NCI-H1436 treated with DMSO at 0.1 percent for 48 hours (cell line): ENCODE measurements at regions not wholly inside any gene's neighbourhood (a gene's known extent, or its start where the extent isn't known, plus 50 kb on each side); places are given as distances from the start of the nearest gene placed in this dataset.

ENCODE experiments used
- DNase-seq: peaks from one replicate; lab custom pipeline; 2025; lab: John Stamatoyannopoulos, UW

GRCh38 chr5:92402956-92403702, 1020.0 kb upstream of the ARRDC3 start:
- no peak for DNase-seq

- DNase-seq = no peak
Observed at GRCh38 chr5:92402045-92402444, 1018.9 kb upstream of the ARRDC3 start.

- no peak for DNase-seq
Observed at GRCh38 chr5:92401492-92401891, 1018.4 kb upstream of the ARRDC3 start.

- no peak for DNase-seq
Observed at GRCh38 chr5:92394936-92395335, 1011.8 kb upstream of the ARRDC3 start.

GRCh38 chr5:92390657-92391056, 1007.5 kb upstream of the ARRDC3 start:
- DNase-seq = no peak

GRCh38 chr5:92380069-92380770, 997.1 kb upstream of the ARRDC3 start:
- DNase-seq = no peak

- DNase-seq = no peak
Observed at GRCh38 chr5:92378966-92379611, 996.0 kb upstream of the ARRDC3 start.

GRCh38 chr5:92374859-92375258, 991.7 kb upstream of the ARRDC3 start:
- DNase-seq = no peak

- DNase-seq = no peak
Observed at GRCh38 chr5:92372766-92373165, 989.6 kb upstream of the ARRDC3 start.

GRCh38 chr5:92371889-92372235, 988.7 kb upstream of the ARRDC3 start:
- no peak for DNase-seq

GRCh38 chr5:92371171-92371888, 988.2 kb upstream of the ARRDC3 start:
- DNase-seq = no peak

- no peak for DNase-seq
Observed at GRCh38 chr5:92370032-92370431, 986.9 kb upstream of the ARRDC3 start.

GRCh38 chr5:92369587-92369986, 986.5 kb upstream of the ARRDC3 start:
- DNase-seq = no peak

- DNase-seq = no peak
Observed at GRCh38 chr5:92364986-92365550, 982.0 kb upstream of the ARRDC3 start.

GRCh38 chr5:92353107-92354030, 970.3 kb upstream of the ARRDC3 start:
- no peak for DNase-seq

- no peak for DNase-seq
Observed at GRCh38 chr5:92337772-92338234, 954.7 kb upstream of the ARRDC3 start.

- no peak for DNase-seq
Observed at GRCh38 chr5:92332039-92332438, 948.9 kb upstream of the ARRDC3 start.

- no peak for DNase-seq
Observed at GRCh38 chr5:92330365-92330764, 947.2 kb upstream of the ARRDC3 start.

- no peak for DNase-seq
Observed at GRCh38 chr5:92329759-92330158, 946.6 kb upstream of the ARRDC3 start.

GRCh38 chr5:92328584-92329259, 945.6 kb upstream of the ARRDC3 start:
- DNase-seq = no peak
